Neural progenitor cell (in vitro differentiated cells): ENCODE measurements at regions not wholly inside any gene's neighbourhood (a gene's known extent, or its start where the extent isn't known, plus 50 kb on each side); places are given as distances from the start of the nearest gene placed in this dataset.

Experiments used
- DNase-seq: peaks from one replicate; pipeline ENCODE4 v3.0.0-alpha.2; 2016; ENCODE audit warnings: low spot score
- H2AFZ ChIP-seq: fragments of 200-600 bp; sonication (generic); replicated peaks from 2 replicates; pipeline ENCODE4 v1.6.1; 2016; ENCODE audit warnings: antibody characterized with exemption
- H3F3A ChIP-seq: fragments of 200-600 bp; sonication (generic); 2 replicates; pipeline ENCODE4 v1.6.1; 2016; ENCODE audit warnings: antibody characterized with exemption, low read depth
- H3K27ac ChIP-seq: fragments of 200-600 bp; sonication (generic); 2 replicates; pipeline ENCODE4 v1.5.1; 2016; ENCODE audit warnings: mild to moderate bottlenecking
- H3K27me3 ChIP-seq: fragments of 200-600 bp; sonication (generic); 2 replicates; pipeline ENCODE4 v1.6.1; 2016; ENCODE audit warnings: mild to moderate bottlenecking, moderate library complexity
- H3K36me3 ChIP-seq: fragments of 200-600 bp; sonication (generic); 2 replicates; pipeline ENCODE4 v1.5.1; 2016
- H3K4me1 ChIP-seq: fragments of 200-600 bp; sonication (generic); 2 replicates; pipeline ENCODE4 v1.6.1; 2016; ENCODE audit warnings: mixed run types
- H3K4me2 ChIP-seq: fragments of 200-600 bp; sonication (generic); 2 replicates; pipeline ENCODE4 v1.6.1; 2016
- H3K4me3 ChIP-seq: fragments of 200-600 bp; sonication (generic); 2 replicates; pipeline ENCODE4 v1.5.1; 2016
- H3K79me2 ChIP-seq: fragments of 200-600 bp; sonication (generic); 2 replicates; pipeline ENCODE4 v1.6.1; 2016; ENCODE audit warnings: low read depth
- H3K9ac ChIP-seq: fragments of 200-600 bp; sonication (generic); 2 replicates; pipeline ENCODE4 v1.6.1; 2016
- H3K9me3 ChIP-seq: fragments of 200-600 bp; sonication (generic); 2 replicates; pipeline ENCODE4 v1.5.1; 2016; ENCODE audit warnings: low read depth
- H4K20me1 ChIP-seq: fragments of 200-600 bp; sonication (generic); 2 replicates; pipeline ENCODE4 v1.6.1; 2016; ENCODE audit warnings: low read depth
- H3K27ac Mint-ChIP-seq: 3 replicates; pipeline ENCODE4 v1.8.0; 2021; ENCODE audit warnings: mixed read lengths
- H3K27me3 Mint-ChIP-seq: 2 replicates; pipeline ENCODE4 v1.8.0; 2022; ENCODE audit warnings: low read depth, mild to moderate bottlenecking, inconsistent platforms, moderate library complexity, mixed read lengths; ENCODE audit not compliant: insufficient read depth
- H3K36me3 Mint-ChIP-seq: 3 replicates; pipeline ENCODE4 v1.8.0; 2021; ENCODE audit warnings: mixed read lengths
- H3K4me1 Mint-ChIP-seq: 3 replicates; pipeline ENCODE4 v1.8.0; 2021; ENCODE audit warnings: mixed read lengths
- H3K4me3 Mint-ChIP-seq: 3 replicates; pipeline ENCODE4 v1.8.0; 2021; ENCODE audit warnings: mild to moderate bottlenecking, moderate library complexity, mixed read lengths
- H3K9me3 Mint-ChIP-seq: 3 replicates; pipeline ENCODE4 v1.8.0; 2020; ENCODE audit warnings: mixed read lengths
- CTCF ChIP-seq: fragments of 200-600 bp; sonication (generic); IDR thresholded peaks from 2 replicates; pipeline ENCODE4 v1.5.1; 2017; ENCODE audit warnings: antibody characterized with exemption, mild to moderate bottlenecking
- EZH2 ChIP-seq: fragments of 200-600 bp; sonication (generic); IDR thresholded peaks from 2 replicates; pipeline ENCODE4 v1.6.1; 2017; ENCODE audit warnings: antibody characterized with exemption, mild to moderate bottlenecking, moderate library complexity
- EZH2phosphoT487 ChIP-seq: fragments of 200-600 bp; sonication (generic); IDR thresholded peaks from 2 replicates; pipeline ENCODE4 v1.6.1; 2017; ENCODE audit warnings: antibody characterized with exemption

GRCh38 chr2:67783026-67783425 lies 279.8 kb downstream of the C1D start:
- no peaks in the 10 kb centered on the region for H3K27me3 Mint-ChIP-seq
- Histone ChIP-seq H4K20me1 (no peaks in the 10 kb centered on the region), H2AFZ (no peak overlapping the region), H3K27me3 (no peaks in the 10 kb centered on the region), H3K36me3 (no peaks in the 10 kb centered on the region), H3K4me3 (no peak overlapping the region), H3K79me2 (no peaks in the 10 kb centered on the region), H3K27ac (no peak overlapping the region), H3K9me3 (no peaks in the 10 kb centered on the region), H3K4me1 (no peaks in the 10 kb centered on the region), H3F3A (no peaks in the 10 kb centered on the region), H3K9ac (no peak overlapping the region), H3K4me2 (no peak overlapping the region)
- H3K36me3 Mint-ChIP-seq, result no peaks in the 10 kb centered on the region
- H3K4me3 Mint-ChIP-seq, result no peak overlapping the region
- no peaks in the 10 kb centered on the region for H3K4me1 Mint-ChIP-seq
- TF ChIP-seq EZH2 (no peak), CTCF (no peak)
- no peak for DNase-seq
- H3K9me3 Mint-ChIP-seq, result no peaks in the 10 kb centered on the region
- no peak overlapping the region for H3K27ac Mint-ChIP-seq

- Histone ChIP-seq H4K20me1 (no peaks in the 10 kb centered on the region), H2AFZ (no peak overlapping the region), H3K36me3 (no peaks in the 10 kb centered on the region), H3K9ac (no peak overlapping the region), H3K4me1 (no peaks in the 10 kb centered on the region), H3F3A (no peaks in the 10 kb centered on the region), H3K27me3 (no peaks in the 10 kb centered on the region), H3K4me3 (no peak overlapping the region), H3K27ac (no peak overlapping the region), H3K79me2 (no peaks in the 10 kb centered on the region), H3K4me2 (no peak overlapping the region), H3K9me3 (no peaks in the 10 kb centered on the region)
- Mint-ChIP-seq H3K36me3 (no peaks in the 10 kb centered on the region), H3K27ac (no peak overlapping the region), H3K9me3 (no peaks in the 10 kb centered on the region), H3K4me1 (no peaks in the 10 kb centered on the region), H3K27me3 (peaks cover 3% of the 10 kb centered on the region), H3K4me3 (no peak overlapping the region)
- DNase-seq, result no peak
- no peak for TF ChIP-seq CTCF
- TF ChIP-seq EZH2, result no peak
- TF ChIP-seq EZH2phosphoT487, result no peak
Observed at GRCh38 chr2:67790622-67791021, 272.2 kb downstream of the C1D start.

GRCh38 chr2:67792191-67792590 lies 270.6 kb downstream of the C1D start:
- H3K27me3 ChIP-seq, result no peaks in the 10 kb centered on the region
- no peaks in the 10 kb centered on the region for H3K36me3 ChIP-seq
- no peaks in the 10 kb centered on the region for H3K9me3 Mint-ChIP-seq
- H3K27ac Mint-ChIP-seq, result no peak overlapping the region
- no peak overlapping the region for H3K4me2 ChIP-seq
- H4K20me1 ChIP-seq, result no peaks in the 10 kb centered on the region
- H3K36me3 Mint-ChIP-seq, result no peaks in the 10 kb centered on the region
- H3K4me3 ChIP-seq, result no peak overlapping the region
- H3K4me3 Mint-ChIP-seq, result no peak overlapping the region
- H3K27ac ChIP-seq, result no peak overlapping the region
- no peak overlapping the region for H3K9ac ChIP-seq
- H3F3A ChIP-seq, result no peaks in the 10 kb centered on the region
- H2AFZ ChIP-seq, result no peak overlapping the region
- no peaks in the 10 kb centered on the region for H3K9me3 ChIP-seq
- H3K27me3 Mint-ChIP-seq, result peaks cover 3% of the 10 kb centered on the region
- no peak for DNase-seq
- H3K79me2 ChIP-seq, result no peaks in the 10 kb centered on the region
- TF ChIP-seq EZH2phosphoT487 (no peak), CTCF (no peak), EZH2 (no peak)
- H3K4me1 ChIP-seq, result no peaks in the 10 kb centered on the region
- H3K4me1 Mint-ChIP-seq, result no peaks in the 10 kb centered on the region

GRCh38 chr2:67792681-67793091 lies 270.1 kb downstream of the C1D start:
- H3K36me3 Mint-ChIP-seq, result no peaks in the 10 kb centered on the region
- no peaks in the 10 kb centered on the region for H3F3A ChIP-seq
- no peak for TF ChIP-seq EZH2phosphoT487
- no peak for TF ChIP-seq EZH2
- no peak for TF ChIP-seq CTCF
- peaks cover 2% of the 10 kb centered on the region for H3K4me1 Mint-ChIP-seq
- no peaks in the 10 kb centered on the region for H3K27me3 ChIP-seq
- no peak overlapping the region for H3K9ac ChIP-seq
- peaks cover 3% of the 10 kb centered on the region for H3K27me3 Mint-ChIP-seq
- no peaks in the 10 kb centered on the region for H3K9me3 Mint-ChIP-seq
- H2AFZ ChIP-seq, result no peak overlapping the region
- no peaks in the 10 kb centered on the region for H3K36me3 ChIP-seq
- no peak overlapping the region for H3K4me3 Mint-ChIP-seq
- no peaks in the 10 kb centered on the region for H3K4me1 ChIP-seq
- H3K4me2 ChIP-seq, result no peak overlapping the region
- no peak overlapping the region for H3K4me3 ChIP-seq
- no peak overlapping the region for H3K27ac ChIP-seq
- no peaks in the 10 kb centered on the region for H4K20me1 ChIP-seq
- H3K9me3 ChIP-seq, result no peaks in the 10 kb centered on the region
- no peak overlapping the region for H3K27ac Mint-ChIP-seq
- DNase-seq, result no peak
- H3K79me2 ChIP-seq, result no peaks in the 10 kb centered on the region
